WTC11 (cell line): ENCODE measurements at regions not wholly inside any gene's neighbourhood (a gene's known extent, or its start where the extent isn't known, plus 50 kb on each side); places are given as distances from the start of the nearest gene placed in this dataset.

Experiments
- ATAC-seq: fragments of 200-7000 bp; cut with Tn5 transposase; 2 replicates; pipeline ENCODE4 v1.10.0; 2021; ENCODE audit warnings: mild to moderate bottlenecking, moderate library complexity
- CTCF ChIA-PET: fragments of 300-600 bp; sonication (Branson Sonifier 250); formaldehyde crosslinking; loops from one replicate; lab custom pipeline; 2021; ENCODE audit warnings: antibody characterized with exemption; lab: Charles Lee
- POLR2A ChIA-PET: fragments of 350-600 bp; sonication (Branson Sonifier 250); formaldehyde crosslinking; loops from one replicate; lab custom pipeline; 2021; ENCODE audit warnings: antibody characterized with exemption; lab: Charles Lee
- DNase-seq: peaks from one replicate; pipeline ENCODE4 v3.0.0; 2021; ENCODE audit warnings: low spot score
- H3K27ac Mint-ChIP-seq: 2 replicates; pipeline ENCODE4 v1.8.0; 2021; ENCODE audit warnings: mixed read lengths
- H3K27me3 Mint-ChIP-seq: 2 replicates; pipeline ENCODE4 v1.8.0; 2021; ENCODE audit warnings: low read depth, mild to moderate bottlenecking, moderate library complexity, mixed read lengths
- H3K36me3 Mint-ChIP-seq: 2 replicates; pipeline ENCODE4 v1.8.0; 2021; ENCODE audit warnings: mixed read lengths
- H3K4me1 Mint-ChIP-seq: 2 replicates; pipeline ENCODE4 v1.8.0; 2022; ENCODE audit warnings: mixed read lengths
- H3K4me3 Mint-ChIP-seq: 2 replicates; pipeline ENCODE4 v1.8.0; 2021; ENCODE audit warnings: mild to moderate bottlenecking, moderate library complexity, mixed read lengths
- H3K9me3 Mint-ChIP-seq: 2 replicates; pipeline ENCODE4 v1.8.0; 2021; ENCODE audit warnings: mixed read lengths
- ARID4B ChIP-seq: sonication (generic); formaldehyde crosslinking; IDR thresholded peaks from 2 replicates; pipeline ENCODE4 v1.8.0; 2023; ENCODE audit warnings: missing genetic modification reagents, mild to moderate bottlenecking, borderline replicate concordance
- E2F4 ChIP-seq: sonication (generic); formaldehyde crosslinking; IDR thresholded peaks from 2 replicates; pipeline ENCODE4 v1.8.1; 2022; ENCODE audit warnings: low read depth, mild to moderate bottlenecking, moderate library complexity, missing genetic modification reagents, borderline replicate concordance
- ESRRA ChIP-seq: sonication (generic); formaldehyde crosslinking; IDR thresholded peaks from 2 replicates; pipeline ENCODE4 v1.8.1; 2022; ENCODE audit warnings: mild to moderate bottlenecking, missing genetic modification reagents, borderline replicate concordance
- ETV6 ChIP-seq: sonication (generic); formaldehyde crosslinking; IDR thresholded peaks from 2 replicates; pipeline ENCODE4 v1.8.1; 2022; ENCODE audit warnings: mild to moderate bottlenecking, missing genetic modification reagents
- JAZF1 ChIP-seq: fragments of 250-450 bp; sonication (Bioruptor Pico); IDR thresholded peaks from 2 replicates; pipeline ENCODE4 v1.9.0; 2021; ENCODE audit warnings: moderate library complexity, mild to moderate bottlenecking, inconsistent platforms
- JUN ChIP-seq: sonication (generic); formaldehyde crosslinking; IDR thresholded peaks from 2 replicates; pipeline ENCODE4 v1.8.0; 2023; ENCODE audit warnings: mild to moderate bottlenecking, missing genetic modification reagents
- NFE2L1 ChIP-seq: sonication (generic); formaldehyde crosslinking; IDR thresholded peaks from 2 replicates; pipeline ENCODE4 v1.8.1; 2023; ENCODE audit warnings: missing genetic modification reagents
- NR2C2 ChIP-seq: sonication (generic); formaldehyde crosslinking; IDR thresholded peaks from 2 replicates; pipeline ENCODE4 v1.8.0; 2022; ENCODE audit warnings: mild to moderate bottlenecking, missing genetic modification reagents
- NR3C1 ChIP-seq: sonication (generic); formaldehyde crosslinking; conservative IDR thresholded peaks from 2 replicates; pipeline ENCODE4 v1.8.1; 2023; ENCODE audit warnings: low read depth, mild to moderate bottlenecking, missing genetic modification reagents
- PRRX2 ChIP-seq: fragments of 250-450 bp; sonication (Bioruptor Pico); IDR thresholded peaks from 2 replicates; pipeline ENCODE4 v1.8.0; 2021; ENCODE audit warnings: mild to moderate bottlenecking
- SMAD3 ChIP-seq: sonication (generic); formaldehyde crosslinking; IDR thresholded peaks from 2 replicates; pipeline ENCODE4 v1.8.0; 2022; ENCODE audit warnings: missing genetic modification reagents, mild to moderate bottlenecking, borderline replicate concordance
- ZNF219 ChIP-seq: sonication (generic); formaldehyde crosslinking; IDR thresholded peaks from 2 replicates; pipeline ENCODE4 v1.8.0; 2023; ENCODE audit warnings: missing genetic modification reagents, mild to moderate bottlenecking, borderline replicate concordance
- ZNF416 ChIP-seq: fragments of 250-450 bp; sonication (Bioruptor Pico); IDR thresholded peaks from 2 replicates; pipeline ENCODE4 v1.9.0; 2021; ENCODE audit warnings: mild to moderate bottlenecking, inconsistent platforms
- ZNF512 ChIP-seq: sonication (generic); formaldehyde crosslinking; IDR thresholded peaks from 2 replicates; pipeline ENCODE4 v1.8.1; 2022; ENCODE audit warnings: missing genetic modification reagents, borderline replicate concordance
- ZNF671 ChIP-seq: fragments of 250-450 bp; sonication (Bioruptor Pico); IDR thresholded peaks from 2 replicates; pipeline ENCODE4 v1.8.0; 2021; ENCODE audit warnings: mild to moderate bottlenecking
- TF ChIP-seq, protein P1 (sequence below): sonication (generic); formaldehyde crosslinking; IDR thresholded peaks from 2 replicates; pipeline ENCODE4 v1.8.1; 2022; ENCODE audit warnings: mild to moderate bottlenecking, missing genetic modification reagents, moderate library complexity, borderline replicate concordance
- TF ChIP-seq, protein P2 (sequence below): fragments of 250-450 bp; sonication (Bioruptor Pico); conservative IDR thresholded peaks from 2 replicates; pipeline ENCODE4 v1.9.0; 2021; ENCODE audit warnings: mild to moderate bottlenecking

DNA sequence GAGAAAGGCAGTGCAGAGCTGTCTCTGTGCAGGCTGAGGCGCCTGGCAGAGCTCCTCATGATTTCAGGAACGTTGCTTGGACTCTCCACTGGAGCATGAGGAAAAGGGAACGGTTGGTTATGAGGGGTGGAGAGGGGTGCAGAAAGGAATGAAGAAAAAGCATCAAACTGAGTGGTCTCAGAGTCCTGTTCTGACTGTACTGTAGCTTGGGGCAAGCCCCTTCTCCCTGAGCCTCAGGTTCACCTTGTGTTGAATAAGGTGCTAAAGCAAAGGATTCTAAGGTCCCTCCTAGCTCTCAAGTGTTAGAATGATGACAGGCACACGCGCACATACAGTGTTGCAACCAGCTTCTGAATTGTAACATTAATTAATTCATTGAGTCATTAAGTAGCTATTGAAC lies 125.2 kb upstream of the PARP11 start:
- peaks cover 22% of the 10 kb centered on the region for H3K9me3 Mint-ChIP-seq
- peaks cover 14% of the 10 kb centered on the region for H3K27me3 Mint-ChIP-seq
- CTCF ChIA-PET, result interaction anchor here (0.8 to 4.6 kb wide), 7 partner anchors 27 to 279 kb away, joined by 3 to 36 read pairs (median 3); no protein-coding TSS in a partner anchor
- ATAC-seq, result no peak
- peaks cover 25% of the 10 kb centered on the region for H3K4me1 Mint-ChIP-seq
- H3K27ac Mint-ChIP-seq, result no peak overlapping the region
- H3K4me3 Mint-ChIP-seq, result no peak overlapping the region
- POLR2A ChIA-PET, result interaction anchor here (1.7 kb wide), 1 partner anchor 33 kb away, joined by 12 read pairs; no protein-coding TSS in a partner anchor
- peaks cover 14% of the 10 kb centered on the region for H3K36me3 Mint-ChIP-seq
- TF ChIP-seq ZNF416 (CRISPR knock-in tag) (no peak), SMAD3 (CRISPR knock-in tag) (no peak), ZNF512 (CRISPR knock-in tag) (no peak), NFE2L1 (CRISPR knock-in tag) (no peak), ZNF671 (no peak), PRRX2 (CRISPR knock-in tag) (no peak), ESRRA (CRISPR knock-in tag) (no peak), JUN (CRISPR knock-in tag) (no peak), NR2C2 (CRISPR knock-in tag) (no peak), E2F4 (CRISPR knock-in tag) (no peak), ETV6 (CRISPR knock-in tag) (no peak), NR3C1 (no peak), ZNF219 (CRISPR knock-in tag) (no peak), ARID4B (CRISPR knock-in tag) (no peak), JAZF1 (no peak)
- TF ChIP-seq, protein P1, sequence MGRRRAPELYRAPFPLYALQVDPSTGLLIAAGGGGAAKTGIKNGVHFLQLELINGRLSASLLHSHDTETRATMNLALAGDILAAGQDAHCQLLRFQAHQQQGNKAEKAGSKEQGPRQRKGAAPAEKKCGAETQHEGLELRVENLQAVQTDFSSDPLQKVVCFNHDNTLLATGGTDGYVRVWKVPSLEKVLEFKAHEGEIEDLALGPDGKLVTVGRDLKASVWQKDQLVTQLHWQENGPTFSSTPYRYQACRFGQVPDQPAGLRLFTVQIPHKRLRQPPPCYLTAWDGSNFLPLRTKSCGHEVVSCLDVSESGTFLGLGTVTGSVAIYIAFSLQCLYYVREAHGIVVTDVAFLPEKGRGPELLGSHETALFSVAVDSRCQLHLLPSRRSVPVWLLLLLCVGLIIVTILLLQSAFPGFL, result no peak
- TF ChIP-seq, protein P2, sequence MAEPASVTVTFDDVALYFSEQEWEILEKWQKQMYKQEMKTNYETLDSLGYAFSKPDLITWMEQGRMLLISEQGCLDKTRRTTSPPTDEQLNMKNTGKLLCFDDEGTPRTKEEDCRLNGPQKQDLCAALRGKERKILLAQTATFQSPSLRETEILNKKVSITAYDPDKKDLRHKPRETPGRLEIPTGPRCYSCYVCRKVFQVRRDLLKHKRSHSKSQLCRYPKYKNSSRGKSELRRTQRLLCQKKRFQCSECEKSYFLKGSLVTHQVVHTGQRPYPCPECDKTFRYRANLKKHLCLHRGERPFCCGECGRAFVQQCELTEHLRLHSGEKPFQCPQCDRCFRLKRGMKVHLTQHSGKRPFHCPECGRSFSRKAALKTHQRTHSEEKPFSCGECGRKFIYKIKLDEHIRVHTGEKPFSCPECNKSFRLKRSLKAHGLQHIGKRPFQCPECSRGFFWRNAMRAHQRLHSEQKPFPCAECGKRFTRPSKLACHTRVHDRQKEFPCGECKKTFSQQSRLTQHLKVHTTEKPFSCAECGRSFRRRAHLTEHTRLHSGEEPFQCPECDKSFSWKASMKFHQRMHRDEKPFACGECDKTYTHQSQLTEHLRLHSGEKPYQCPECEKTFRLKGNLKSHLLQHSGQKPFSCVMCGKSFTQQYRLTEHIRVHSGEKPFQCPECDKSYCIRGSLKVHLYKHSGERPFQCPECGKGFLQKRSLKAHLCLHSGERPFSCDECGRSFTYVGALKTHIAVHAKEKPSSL (CRISPR knock-in tag), result no peak
- no peak for DNase-seq
